Coronary artery (tissue), 2 donors: ENCODE measurements at regions not wholly inside any gene's neighbourhood (a gene's known extent, or its start where the extent isn't known, plus 50 kb on each side); places are given as distances from the start of the nearest gene placed in this dataset.

Experiments
- DNase-seq: peaks from one replicate; pipeline ENCODE4 v3.0.0-alpha.2; 2017; ENCODE audit warnings: low spot score
- H3K27ac ChIP-seq, 2 donors: fragments of 200-600 bp; sonication (generic); one replicate each; pipeline ENCODE4 v1.5.1; 2016 to 2019
- H3K4me3 ChIP-seq: fragments of 200-600 bp; sonication (generic); 2 replicates; pipeline ENCODE4 v1.5.1; 2016; ENCODE audit warnings: mild to moderate bottlenecking, moderate library complexity
- CTCF ChIP-seq: fragments of 200-600 bp; sonication (generic); IDR thresholded peaks from one replicate; pipeline ENCODE4 v1.5.1; 2019; ENCODE audit warnings: antibody characterized with exemption

- DNase-seq, result no peak
- Histone ChIP-seq H3K4me3 (no peak overlapping the region), H3K27ac (no peak overlapping the region)
- TF ChIP-seq CTCF, result no peak
Observed at GRCh38 chr11:64441127-64441526, 82.2 kb downstream of the RPS6KA4 start.

GRCh38 chr11:64443001-64443400, 84.0 kb downstream of the RPS6KA4 start:
- Histone ChIP-seq H3K27ac (no peak overlapping the region), H3K4me3 (no peak overlapping the region)
- TF ChIP-seq CTCF, result no peak
- no peak for DNase-seq

- DNase-seq, result no peak
- TF ChIP-seq CTCF, result no peak
- no peak overlapping the region for H3K27ac ChIP-seq
- no peak overlapping the region for H3K4me3 ChIP-seq
Observed at GRCh38 chr11:64444838-64445441, 86.0 kb downstream of the RPS6KA4 start.

- no peak for TF ChIP-seq CTCF
- DNase-seq, result no peak
- Histone ChIP-seq H3K4me3 (no peak overlapping the region), H3K27ac (no peak overlapping the region)
Observed at GRCh38 chr11:64445651-64446050, 86.7 kb downstream of the RPS6KA4 start.

- DNase-seq, result no peak
- H3K27ac ChIP-seq, result peak overlapping the region; percentile 46 to 89
- TF ChIP-seq CTCF, result no peak
- peak overlapping the region; percentile 62 for H3K4me3 ChIP-seq
Observed at GRCh38 chr11:64447831-64448598, 89.1 kb downstream of the RPS6KA4 start.

GRCh38 chr11:64448599-64449380, 89.8 kb downstream of the RPS6KA4 start:
- Histone ChIP-seq H3K27ac (peak overlapping the region; percentile 46 to 89), H3K4me3 (peak overlapping the region; percentile 62)
- peak; percentile 90 for DNase-seq
- peak; percentile 84 for TF ChIP-seq CTCF
